ENCODE measurements at regions not wholly inside any gene's neighbourhood (a gene's known extent, or its start where the extent isn't known, plus 50 kb on each side); places are given as distances from the start of the nearest gene placed in this dataset.

- no peak for TF ChIP-seq POLR2A (IDR thresholded peaks at IDR 0.05)
- TF ChIP-seq CTCF (IDR thresholded peaks at IDR 0.05): no peak
Measured at GRCh38 chr1:194026422-194026821, 840.0 kb upstream of the B3GALT2 start.

Measured in thyroid gland (tissue), 4 donors.